ENCODE measurements at regions not wholly inside any gene's neighbourhood (a gene's known extent, or its start where the extent isn't known, plus 50 kb on each side); places are given as distances from the start of the nearest gene placed in this dataset.
"Not testable (repeated sequence)": the region's sequence is repeated elsewhere in the genome, so short reads cannot be mapped to it uniquely, and the experiment has no call there.

GRCh38 chr3:155995525-155996370 is 124.6 kb upstream of the KCNAB1 start:
- H3K27me3 Mint-ChIP-seq (ENCODE audit: low read depth): peaks cover 2% of the 10 kb centered on the region
- H3K9me3 Mint-ChIP-seq: no peaks in the 10 kb centered on the region
- no peak for DNase-seq (ENCODE audit: low spot score)
- no peaks in the 10 kb centered on the region for H3K4me1 Mint-ChIP-seq (ENCODE audit: low read depth)
- intact Hi-C loops (cut with micrococcal nuclease): no loop called here
- no peaks in the 10 kb centered on the region for H3K36me3 Mint-ChIP-seq (ENCODE audit: low read depth)
- no peak overlapping the region for H3K27ac Mint-ChIP-seq
- no peak overlapping the region for H3K4me3 Mint-ChIP-seq (ENCODE audit: low read depth)

- Mint-ChIP-seq H3K36me3 (ENCODE audit: low read depth) (no peaks in the 10 kb centered on the region), H3K9me3 (no peaks in the 10 kb centered on the region), H3K27me3 (ENCODE audit: low read depth) (peaks cover 2% of the 10 kb centered on the region), H3K27ac (no peak overlapping the region), H3K4me1 (ENCODE audit: low read depth) (no peaks in the 10 kb centered on the region), H3K4me3 (ENCODE audit: low read depth) (no peak overlapping the region)
- DNase-seq (ENCODE audit: low spot score): no peak
- intact Hi-C loops (cut with micrococcal nuclease): no loop called here
Measured at GRCh38 chr3:155996882-155997281, 123.5 kb upstream of the KCNAB1 start.

GRCh38 chr3:155998173-155998572 is 122.2 kb upstream of the KCNAB1 start:
- DNase-seq (ENCODE audit: low spot score); intact Hi-C loops (cut with micrococcal nuclease); H3K27me3 Mint-ChIP-seq (ENCODE audit: low read depth); H3K27ac Mint-ChIP-seq; H3K9me3 Mint-ChIP-seq; H3K4me1 Mint-ChIP-seq (ENCODE audit: low read depth); H3K36me3 Mint-ChIP-seq (ENCODE audit: low read depth); H3K4me3 Mint-ChIP-seq (ENCODE audit: low read depth): not testable (repeated sequence)

- H3K27ac Mint-ChIP-seq: no peak overlapping the region
- peaks cover 6% of the 10 kb centered on the region for H3K27me3 Mint-ChIP-seq (ENCODE audit: low read depth)
- no peak for DNase-seq (ENCODE audit: low spot score)
- H3K4me1 Mint-ChIP-seq (ENCODE audit: low read depth): no peaks in the 10 kb centered on the region
- intact Hi-C loops (cut with micrococcal nuclease): no loop called here
- no peaks in the 10 kb centered on the region for H3K36me3 Mint-ChIP-seq (ENCODE audit: low read depth)
- no peaks in the 10 kb centered on the region for H3K9me3 Mint-ChIP-seq
- no peak overlapping the region for H3K4me3 Mint-ChIP-seq (ENCODE audit: low read depth)
Measured at GRCh38 chr3:156005736-156006135, 114.6 kb upstream of the KCNAB1 start.

- Mint-ChIP-seq H3K4me3 (ENCODE audit: low read depth) (no peak overlapping the region), H3K9me3 (no peaks in the 10 kb centered on the region), H3K36me3 (ENCODE audit: low read depth) (no peaks in the 10 kb centered on the region), H3K27ac (no peak overlapping the region), H3K4me1 (ENCODE audit: low read depth) (no peaks in the 10 kb centered on the region), H3K27me3 (ENCODE audit: low read depth) (peaks cover 9% of the 10 kb centered on the region)
- DNase-seq (ENCODE audit: low spot score): no peak
- intact Hi-C loops (cut with micrococcal nuclease): no loop called here
Measured at GRCh38 chr3:156010829-156011228, 109.5 kb upstream of the KCNAB1 start.

- intact Hi-C loops (cut with micrococcal nuclease): no loop called here
- no peak overlapping the region for H3K27ac Mint-ChIP-seq
- H3K4me3 Mint-ChIP-seq (ENCODE audit: low read depth): no peak overlapping the region
- no peak for DNase-seq (ENCODE audit: low spot score)
- no peaks in the 10 kb centered on the region for H3K36me3 Mint-ChIP-seq (ENCODE audit: low read depth)
- H3K9me3 Mint-ChIP-seq: no peaks in the 10 kb centered on the region
- H3K27me3 Mint-ChIP-seq (ENCODE audit: low read depth): peaks cover 9% of the 10 kb centered on the region
- H3K4me1 Mint-ChIP-seq (ENCODE audit: low read depth): no peaks in the 10 kb centered on the region
Measured at GRCh38 chr3:156014489-156014888, 105.9 kb upstream of the KCNAB1 start.

GRCh38 chr3:156016902-156017301 is 103.5 kb upstream of the KCNAB1 start:
- H3K27ac Mint-ChIP-seq: no peak overlapping the region
- no peak for DNase-seq (ENCODE audit: low spot score)
- H3K4me1 Mint-ChIP-seq (ENCODE audit: low read depth): no peaks in the 10 kb centered on the region
- peaks cover 13% of the 10 kb centered on the region for H3K27me3 Mint-ChIP-seq (ENCODE audit: low read depth)
- no peaks in the 10 kb centered on the region for H3K9me3 Mint-ChIP-seq
- H3K36me3 Mint-ChIP-seq (ENCODE audit: low read depth): no peaks in the 10 kb centered on the region
- intact Hi-C loops (cut with micrococcal nuclease): no loop called here
- H3K4me3 Mint-ChIP-seq (ENCODE audit: low read depth): no peak overlapping the region

GRCh38 chr3:156017352-156018030 is 102.9 kb upstream of the KCNAB1 start:
- Mint-ChIP-seq H3K27ac (no peak overlapping the region), H3K27me3 (ENCODE audit: low read depth) (peaks cover 12% of the 10 kb centered on the region), H3K9me3 (no peaks in the 10 kb centered on the region), H3K36me3 (ENCODE audit: low read depth) (no peaks in the 10 kb centered on the region), H3K4me1 (ENCODE audit: low read depth) (no peaks in the 10 kb centered on the region), H3K4me3 (ENCODE audit: low read depth) (no peak overlapping the region)
- intact Hi-C loops (cut with micrococcal nuclease): no loop called here
- DNase-seq (ENCODE audit: low spot score): no peak

GRCh38 chr3:156024904-156025533 is 95.4 kb upstream of the KCNAB1 start:
- no peak for DNase-seq (ENCODE audit: low spot score)
- Mint-ChIP-seq H3K27me3 (ENCODE audit: low read depth) (peaks cover 21% of the 10 kb centered on the region), H3K27ac (no peak overlapping the region), H3K36me3 (ENCODE audit: low read depth) (no peaks in the 10 kb centered on the region), H3K4me3 (ENCODE audit: low read depth) (no peak overlapping the region), H3K9me3 (no peaks in the 10 kb centered on the region), H3K4me1 (ENCODE audit: low read depth) (no peaks in the 10 kb centered on the region)
- intact Hi-C loops (cut with micrococcal nuclease): no loop called here

GRCh38 chr3:156029208-156029607 is 91.2 kb upstream of the KCNAB1 start:
- Mint-ChIP-seq H3K4me3 (ENCODE audit: low read depth) (no peak overlapping the region), H3K9me3 (no peaks in the 10 kb centered on the region), H3K27me3 (ENCODE audit: low read depth) (peaks cover 10% of the 10 kb centered on the region), H3K4me1 (ENCODE audit: low read depth) (no peaks in the 10 kb centered on the region), H3K36me3 (ENCODE audit: low read depth) (no peaks in the 10 kb centered on the region), H3K27ac (no peak overlapping the region)
- intact Hi-C loops (cut with micrococcal nuclease): no loop called here
- no peak for DNase-seq (ENCODE audit: low spot score)

GRCh38 chr3:156030723-156031122 is 89.7 kb upstream of the KCNAB1 start:
- Mint-ChIP-seq H3K4me3 (ENCODE audit: low read depth) (no peak overlapping the region), H3K36me3 (ENCODE audit: low read depth) (no peaks in the 10 kb centered on the region), H3K9me3 (no peaks in the 10 kb centered on the region), H3K4me1 (ENCODE audit: low read depth) (no peaks in the 10 kb centered on the region), H3K27me3 (ENCODE audit: low read depth) (peaks cover 3% of the 10 kb centered on the region), H3K27ac (no peak overlapping the region)
- no peak for DNase-seq (ENCODE audit: low spot score)
- intact Hi-C loops (cut with micrococcal nuclease): no loop called here

- DNase-seq (ENCODE audit: low spot score): no peak
- intact Hi-C loops (cut with micrococcal nuclease): no loop called here
- Mint-ChIP-seq H3K27me3 (ENCODE audit: low read depth) (peaks cover 3% of the 10 kb centered on the region), H3K4me3 (ENCODE audit: low read depth) (no peak overlapping the region), H3K27ac (no peak overlapping the region), H3K4me1 (ENCODE audit: low read depth) (no peaks in the 10 kb centered on the region), H3K36me3 (ENCODE audit: low read depth) (no peaks in the 10 kb centered on the region), H3K9me3 (no peaks in the 10 kb centered on the region)
Measured at GRCh38 chr3:156033428-156033827, 87.0 kb upstream of the KCNAB1 start.

GRCh38 chr3:156035158-156035557 is 85.2 kb upstream of the KCNAB1 start:
- no peaks in the 10 kb centered on the region for H3K36me3 Mint-ChIP-seq (ENCODE audit: low read depth)
- intact Hi-C loops (cut with micrococcal nuclease): no loop called here
- no peaks in the 10 kb centered on the region for H3K4me1 Mint-ChIP-seq (ENCODE audit: low read depth)
- peaks cover 5% of the 10 kb centered on the region for H3K27me3 Mint-ChIP-seq (ENCODE audit: low read depth)
- no peak overlapping the region for H3K4me3 Mint-ChIP-seq (ENCODE audit: low read depth)
- no peak for DNase-seq (ENCODE audit: low spot score)
- no peak overlapping the region for H3K27ac Mint-ChIP-seq
- no peaks in the 10 kb centered on the region for H3K9me3 Mint-ChIP-seq
